ENCODE measurements at regions not wholly inside any gene's neighbourhood (a gene's known extent, or its start where the extent isn't known, plus 50 kb on each side); places are given as distances from the start of the nearest gene placed in this dataset.

DNA sequence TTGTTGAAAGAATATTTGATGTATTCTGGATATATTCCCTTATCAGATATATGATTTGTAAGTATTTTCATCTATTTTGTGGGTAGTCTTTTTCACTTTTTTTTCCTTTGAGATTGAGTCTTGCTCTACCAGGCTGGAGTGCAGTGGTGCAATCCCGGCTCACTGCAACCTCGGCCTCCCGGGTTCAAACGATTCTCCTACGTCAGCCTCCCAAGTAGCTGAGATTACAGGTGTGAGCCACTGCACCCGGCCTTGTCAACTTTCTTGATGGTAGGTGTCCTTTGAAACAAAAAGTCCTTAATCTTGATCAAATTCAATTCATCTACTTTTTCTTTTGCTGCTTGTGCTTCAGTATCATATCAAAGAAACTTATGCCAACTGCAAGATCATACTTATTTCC, 297.2 kb upstream of the NRSN1 start:
- TF ChIP-seq, protein P1, sequence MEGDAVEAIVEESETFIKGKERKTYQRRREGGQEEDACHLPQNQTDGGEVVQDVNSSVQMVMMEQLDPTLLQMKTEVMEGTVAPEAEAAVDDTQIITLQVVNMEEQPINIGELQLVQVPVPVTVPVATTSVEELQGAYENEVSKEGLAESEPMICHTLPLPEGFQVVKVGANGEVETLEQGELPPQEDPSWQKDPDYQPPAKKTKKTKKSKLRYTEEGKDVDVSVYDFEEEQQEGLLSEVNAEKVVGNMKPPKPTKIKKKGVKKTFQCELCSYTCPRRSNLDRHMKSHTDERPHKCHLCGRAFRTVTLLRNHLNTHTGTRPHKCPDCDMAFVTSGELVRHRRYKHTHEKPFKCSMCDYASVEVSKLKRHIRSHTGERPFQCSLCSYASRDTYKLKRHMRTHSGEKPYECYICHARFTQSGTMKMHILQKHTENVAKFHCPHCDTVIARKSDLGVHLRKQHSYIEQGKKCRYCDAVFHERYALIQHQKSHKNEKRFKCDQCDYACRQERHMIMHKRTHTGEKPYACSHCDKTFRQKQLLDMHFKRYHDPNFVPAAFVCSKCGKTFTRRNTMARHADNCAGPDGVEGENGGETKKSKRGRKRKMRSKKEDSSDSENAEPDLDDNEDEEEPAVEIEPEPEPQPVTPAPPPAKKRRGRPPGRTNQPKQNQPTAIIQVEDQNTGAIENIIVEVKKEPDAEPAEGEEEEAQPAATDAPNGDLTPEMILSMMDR (conservative IDR thresholded peaks at IDR 0.05): no peak
- no peak for TF ChIP-seq EZH2 (IDR thresholded peaks at IDR 0.05; ENCODE audit: low read depth)
